PC-3 (cell line): ENCODE measurements at regions not wholly inside any gene's neighbourhood (a gene's known extent, or its start where the extent isn't known, plus 50 kb on each side); places are given as distances from the start of the nearest gene placed in this dataset.

ENCODE experiments used
- ATAC-seq: fragments of 200-7000 bp; cut with Tn5 transposase; 2 replicates; pipeline ENCODE4 v1.9.1; 2020; ENCODE audit warnings: mild to moderate bottlenecking, moderate library complexity
- BruUV-seq: library from RNA; stranded (reverse); fragments of 400-500 nt; replicated peaks from 2 replicates; lab custom pipeline; 2021; lab: Mats Ljungman, UMichigan
- CTCF ChIA-PET: fragments of 300-600 bp; sonication (Branson Sonifier 250); formaldehyde crosslinking; loops from one replicate; lab custom pipeline; 2022; ENCODE audit warnings: antibody characterized with exemption; lab: Charles Lee
- POLR2A ChIA-PET: fragments of 300-600 bp; sonication (Branson Sonifier 250); formaldehyde crosslinking; loops from one replicate; lab custom pipeline; 2022; ENCODE audit warnings: antibody characterized with exemption; ENCODE audit not compliant: unreplicated experiment; lab: Charles Lee
- DNase-seq: peaks from one replicate; pipeline ENCODE4 v3.0.0-alpha.2; 2015
- H2AFZ ChIP-seq: fragments of 300-600 bp; sonication (generic); 2 replicates; pipeline ENCODE4 v1.6.0; 2016; ENCODE audit warnings: antibody characterized with exemption, low read length
- H3F3A ChIP-seq: fragments of 300-600 bp; sonication (generic); one replicate; pipeline ENCODE4 v1.6.0; 2017; ENCODE audit warnings: antibody characterized with exemption, low read length, control low read depth, mild to moderate bottlenecking; ENCODE audit not compliant: unreplicated experiment
- H3K27ac ChIP-seq: fragments of 300-600 bp; sonication (generic); 2 replicates; pipeline ENCODE4 v1.5.1; 2016; ENCODE audit warnings: mild to moderate bottlenecking, low read length
- H3K27me3 ChIP-seq: fragments of 300-600 bp; sonication (generic); 2 replicates; pipeline ENCODE4 v1.6.1; 2016; ENCODE audit warnings: low read length, mixed read lengths
- H3K36me3 ChIP-seq: fragments of 300-600 bp; sonication (generic); 2 replicates; pipeline ENCODE4 v1.6.1; 2016; ENCODE audit warnings: low read depth, mixed run types, low read length, mixed read lengths
- H3K4me1 ChIP-seq: fragments of 300-600 bp; sonication (generic); 2 replicates; pipeline ENCODE4 v1.5.1; 2016; ENCODE audit warnings: low read length; ENCODE audit not compliant: insufficient read depth
- H3K4me2 ChIP-seq: fragments of 300-600 bp; sonication (generic); 2 replicates; pipeline ENCODE4 v1.6.0; 2016; ENCODE audit warnings: low read length
- H3K4me3 ChIP-seq: fragments of 300-600 bp; sonication (generic); 2 replicates; pipeline ENCODE4 v1.5.1; 2016; ENCODE audit warnings: mild to moderate bottlenecking, low read length, mixed read lengths
- H3K79me2 ChIP-seq: fragments of 300-600 bp; sonication (generic); 2 replicates; pipeline ENCODE4 v1.6.1; 2017; ENCODE audit warnings: low read length, mixed read lengths
- H3K9ac ChIP-seq: fragments of 300-600 bp; sonication (generic); 2 replicates; pipeline ENCODE4 v1.6.0; 2016; ENCODE audit warnings: mild to moderate bottlenecking, low read length
- H3K9me2 ChIP-seq: fragments of 300-600 bp; sonication (generic); replicated peaks from 2 replicates; pipeline ENCODE4 v1.6.1; 2016; ENCODE audit warnings: mixed run types, low read length, mixed read lengths
- H3K9me3 ChIP-seq: fragments of 300-600 bp; sonication (generic); 2 replicates; pipeline ENCODE4 v1.6.1; 2016; ENCODE audit warnings: low read length, mixed read lengths
- H4K20me1 ChIP-seq: fragments of 300-600 bp; sonication (generic); 2 replicates; pipeline ENCODE4 v1.6.1; 2016; ENCODE audit warnings: low read length, mixed read lengths
- CTCF ChIP-seq: fragments of 300-600 bp; sonication (generic); conservative IDR thresholded peaks from 2 replicates; pipeline ENCODE4 v1.5.1; 2017; ENCODE audit warnings: antibody characterized with exemption, low read depth, mild to moderate bottlenecking, low read length
- EZH2 ChIP-seq: fragments of 300-600 bp; sonication (generic); IDR thresholded peaks from one replicate; pipeline ENCODE4 v1.6.1; 2017; ENCODE audit warnings: antibody characterized with exemption, mild to moderate bottlenecking, low read length; ENCODE audit not compliant: unreplicated experiment
- EZH2phosphoT487 ChIP-seq: fragments of 300-600 bp; sonication (generic); IDR thresholded peaks from 2 replicates; pipeline ENCODE4 v1.6.1; 2018; ENCODE audit warnings: mild to moderate bottlenecking, antibody characterized with exemption, low read length, borderline replicate concordance
- intact Hi-C: fragments of 100-400 bp; cut with micrococcal nuclease; formaldehyde crosslinking; loops from 2 replicates; pipeline ENCODE4 v1.9.0; 2023

GRCh38 chr21:23986987-23987386 is 1620.3 kb downstream of the MRPL39 start:
- intact Hi-C loops = no loop called here
- no peak for ATAC-seq
- no peaks in the 10 kb centered on the region for H3K27me3 ChIP-seq
- H4K20me1 ChIP-seq = no peaks in the 10 kb centered on the region
- TF ChIP-seq EZH2 (no peak), EZH2phosphoT487 (no peak), CTCF (no peak)
- CTCF ChIA-PET = no interaction called here
- H3K4me1 ChIP-seq = no peaks in the 10 kb centered on the region
- DNase-seq = no peak
- no peak overlapping the region for H3K27ac ChIP-seq
- POLR2A ChIA-PET = no interaction called here
- no peak overlapping the region for H3K9ac ChIP-seq
- H3K79me2 ChIP-seq = no peaks in the 10 kb centered on the region
- no peak overlapping the region for H3K4me2 ChIP-seq
- H2AFZ ChIP-seq = no peak overlapping the region
- H3K4me3 ChIP-seq = no peak overlapping the region
- no peaks in the 10 kb centered on the region for H3K36me3 ChIP-seq
- H3F3A ChIP-seq = no peaks in the 10 kb centered on the region
- no TSS peak for BruUV-seq
- no peaks in the 10 kb centered on the region for H3K9me3 ChIP-seq
- H3K9me2 ChIP-seq = no peaks in the 10 kb centered on the region

- no TSS peak for BruUV-seq
- Histone ChIP-seq H3F3A (no peaks in the 10 kb centered on the region), H3K9ac (no peak overlapping the region), H3K4me1 (no peaks in the 10 kb centered on the region), H3K9me3 (no peaks in the 10 kb centered on the region), H3K36me3 (no peaks in the 10 kb centered on the region), H3K4me2 (no peak overlapping the region), H4K20me1 (no peaks in the 10 kb centered on the region), H3K4me3 (no peak overlapping the region), H2AFZ (no peak overlapping the region), H3K27me3 (no peaks in the 10 kb centered on the region), H3K79me2 (no peaks in the 10 kb centered on the region), H3K9me2 (no peaks in the 10 kb centered on the region), H3K27ac (no peak overlapping the region)
- TF ChIP-seq EZH2phosphoT487 (no peak), CTCF (no peak), EZH2 (no peak)
- DNase-seq = no peak
- intact Hi-C loops = no loop called here
- no peak for ATAC-seq
- POLR2A ChIA-PET = no interaction called here
- CTCF ChIA-PET = interaction anchor here (0.5 kb wide), 1 partner anchor 244 kb away, joined by 3 read pairs; no protein-coding TSS in a partner anchor
These were observed 1621.1 kb downstream of the MRPL39 start for GRCh38 chr21:23986214-23986613.

- ATAC-seq = no peak
- H4K20me1 ChIP-seq = no peaks in the 10 kb centered on the region
- H3K9me2 ChIP-seq = no peaks in the 10 kb centered on the region
- DNase-seq = no peak
- no peak overlapping the region for H3K9ac ChIP-seq
- no peaks in the 10 kb centered on the region for H3K27me3 ChIP-seq
- no peaks in the 10 kb centered on the region for H3K79me2 ChIP-seq
- H3K27ac ChIP-seq = no peak overlapping the region
- POLR2A ChIA-PET = no interaction called here
- TF ChIP-seq EZH2 (no peak), EZH2phosphoT487 (no peak), CTCF (no peak)
- intact Hi-C loops = no loop called here
- no peaks in the 10 kb centered on the region for H3K4me1 ChIP-seq
- no TSS peak for BruUV-seq
- no peak overlapping the region for H2AFZ ChIP-seq
- no peaks in the 10 kb centered on the region for H3F3A ChIP-seq
- CTCF ChIA-PET = no interaction called here
- H3K36me3 ChIP-seq = no peaks in the 10 kb centered on the region
- no peaks in the 10 kb centered on the region for H3K9me3 ChIP-seq
- no peak overlapping the region for H3K4me2 ChIP-seq
- no peak overlapping the region for H3K4me3 ChIP-seq
These were observed 1624.7 kb downstream of the MRPL39 start for GRCh38 chr21:23982546-23982945.
